ENCODE measurements at regions not wholly inside any gene's neighbourhood (a gene's known extent, or its start where the extent isn't known, plus 50 kb on each side); places are given as distances from the start of the nearest gene placed in this dataset.

- H3K4me3 ChIP-seq (ENCODE audit: low read depth, low read length), result no peak overlapping the region
- TF ChIP-seq, protein P1, sequence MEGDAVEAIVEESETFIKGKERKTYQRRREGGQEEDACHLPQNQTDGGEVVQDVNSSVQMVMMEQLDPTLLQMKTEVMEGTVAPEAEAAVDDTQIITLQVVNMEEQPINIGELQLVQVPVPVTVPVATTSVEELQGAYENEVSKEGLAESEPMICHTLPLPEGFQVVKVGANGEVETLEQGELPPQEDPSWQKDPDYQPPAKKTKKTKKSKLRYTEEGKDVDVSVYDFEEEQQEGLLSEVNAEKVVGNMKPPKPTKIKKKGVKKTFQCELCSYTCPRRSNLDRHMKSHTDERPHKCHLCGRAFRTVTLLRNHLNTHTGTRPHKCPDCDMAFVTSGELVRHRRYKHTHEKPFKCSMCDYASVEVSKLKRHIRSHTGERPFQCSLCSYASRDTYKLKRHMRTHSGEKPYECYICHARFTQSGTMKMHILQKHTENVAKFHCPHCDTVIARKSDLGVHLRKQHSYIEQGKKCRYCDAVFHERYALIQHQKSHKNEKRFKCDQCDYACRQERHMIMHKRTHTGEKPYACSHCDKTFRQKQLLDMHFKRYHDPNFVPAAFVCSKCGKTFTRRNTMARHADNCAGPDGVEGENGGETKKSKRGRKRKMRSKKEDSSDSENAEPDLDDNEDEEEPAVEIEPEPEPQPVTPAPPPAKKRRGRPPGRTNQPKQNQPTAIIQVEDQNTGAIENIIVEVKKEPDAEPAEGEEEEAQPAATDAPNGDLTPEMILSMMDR (IDR thresholded peaks at IDR 0.05; ENCODE audit: low read depth, low read length), result no peak
Observed at GRCh38 chr5:120988941-120989340, 524.8 kb downstream of the PRR16 start.

- TF ChIP-seq, protein P1 (IDR thresholded peaks at IDR 0.05; ENCODE audit: low read depth, low read length), result no peak
- no peak overlapping the region for H3K4me3 ChIP-seq (ENCODE audit: low read depth, low read length)
Observed at GRCh38 chr5:120991569-120991968, 527.5 kb downstream of the PRR16 start.

- no peak overlapping the region for H3K4me3 ChIP-seq (ENCODE audit: low read depth, low read length)
- TF ChIP-seq, protein P1 (IDR thresholded peaks at IDR 0.05; ENCODE audit: low read depth, low read length), result no peak
Observed at GRCh38 chr5:120994112-120994511, 530.0 kb downstream of the PRR16 start.

GRCh38 chr5:120999550-120999949 is 535.5 kb downstream of the PRR16 start:
- TF ChIP-seq, protein P1 (IDR thresholded peaks at IDR 0.05; ENCODE audit: low read depth, low read length), result no peak
- no peak overlapping the region for H3K4me3 ChIP-seq (ENCODE audit: low read depth, low read length)

DNA sequence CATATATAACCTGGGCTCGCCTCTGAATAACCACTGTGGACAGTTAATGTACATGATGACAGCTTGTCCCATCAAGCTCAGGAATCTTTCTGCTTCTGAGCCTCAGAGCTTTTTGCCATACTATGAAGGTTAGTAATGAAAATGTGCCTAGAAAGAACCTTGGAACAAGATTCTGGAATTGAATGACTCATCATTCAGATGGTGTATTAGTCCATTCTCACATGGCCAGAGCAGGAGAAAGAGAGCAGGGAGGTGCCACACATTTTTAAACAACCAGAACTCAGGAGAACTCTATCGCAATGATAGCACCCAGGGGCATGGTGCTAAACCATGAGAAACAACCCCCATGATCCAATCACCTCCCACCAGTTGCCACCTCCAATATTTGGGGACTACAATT is 542.1 kb downstream of the PRR16 start:
- H3K4me3 ChIP-seq (ENCODE audit: low read depth, low read length), result no peak overlapping the region
- TF ChIP-seq, protein P1 (IDR thresholded peaks at IDR 0.05; ENCODE audit: low read depth, low read length), result no peak

DNA sequence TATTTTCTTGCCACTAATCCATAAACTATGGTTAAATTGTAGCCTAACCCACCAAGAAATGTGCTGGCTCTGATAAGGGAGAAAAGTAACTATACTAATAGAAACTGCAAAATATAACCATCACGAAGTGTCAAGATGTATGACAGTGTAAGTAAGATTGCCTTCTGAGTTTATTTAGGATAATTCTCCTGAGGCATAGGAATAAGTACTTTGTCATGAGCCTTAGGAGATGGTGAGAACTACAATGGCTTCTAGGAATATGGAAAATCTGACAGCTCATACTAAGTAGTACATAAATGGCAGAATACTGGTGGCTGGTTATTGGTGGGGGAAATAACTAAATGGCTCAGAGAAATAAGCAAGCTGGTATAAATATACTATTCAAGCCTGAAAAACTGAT is 543.9 kb downstream of the PRR16 start:
- H3K4me3 ChIP-seq (ENCODE audit: low read depth, low read length), result no peak overlapping the region
- TF ChIP-seq, protein P1 (IDR thresholded peaks at IDR 0.05; ENCODE audit: low read depth, low read length), result no peak

GRCh38 chr5:121009058-121009457 is 545.0 kb downstream of the PRR16 start:
- no peak overlapping the region for H3K4me3 ChIP-seq (ENCODE audit: low read depth, low read length)
- TF ChIP-seq, protein P1 (IDR thresholded peaks at IDR 0.05; ENCODE audit: low read depth, low read length), result no peak

Measured in WI38 (cell line).